ENCODE measurements at regions not wholly inside any gene's neighbourhood (a gene's known extent, or its start where the extent isn't known, plus 50 kb on each side); places are given as distances from the start of the nearest gene placed in this dataset.

DNA sequence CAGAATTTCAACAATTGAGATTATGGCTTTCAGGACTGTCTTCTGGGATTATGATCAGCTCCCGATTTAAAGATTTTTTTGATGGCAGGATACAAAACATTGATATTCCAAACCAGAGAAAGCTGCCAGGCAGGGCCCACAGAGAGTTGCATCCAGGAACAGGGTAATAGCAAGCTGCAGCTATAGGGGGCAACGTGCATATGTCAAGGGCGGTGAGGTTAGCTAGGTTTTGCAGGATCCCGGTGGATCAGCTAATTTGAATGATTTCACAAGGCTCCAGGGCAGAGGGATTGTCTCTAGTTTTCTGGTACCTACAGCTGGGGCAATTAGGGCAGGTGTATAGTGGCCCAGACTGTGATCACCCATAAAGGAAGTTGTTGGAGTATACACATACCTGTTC, 339.4 kb downstream of the CHSY3 start:
- in situ Hi-C loops (cut with HindIII; ENCODE audit: low sequenced_read_pairs): no loop called here
- DNase-seq (ENCODE audit: low spot score): no peak

DNA sequence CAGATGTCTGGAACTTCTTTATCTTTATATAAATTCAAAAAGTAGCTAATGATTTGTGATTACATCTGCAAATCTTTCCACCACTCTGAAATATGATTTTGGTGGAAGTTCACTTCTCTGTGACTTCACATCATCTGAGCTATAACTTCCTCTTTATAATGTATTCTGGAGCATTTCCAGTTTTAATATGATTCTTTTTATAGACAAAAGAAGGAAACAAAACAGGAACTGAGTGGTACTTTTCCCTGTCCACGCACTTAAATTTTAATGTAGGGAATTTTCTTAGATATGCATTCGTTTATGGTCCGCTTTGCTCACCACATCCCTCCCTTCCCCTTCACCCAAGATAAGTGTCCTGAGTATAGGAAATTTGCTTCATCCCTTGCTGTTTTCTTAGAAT, 333.5 kb downstream of the CHSY3 start:
- no peak for DNase-seq (ENCODE audit: low spot score)
- in situ Hi-C loops (cut with HindIII; ENCODE audit: low sequenced_read_pairs): no loop called here

Measured in G401 (cell line).